ENCODE measurements at regions not wholly inside any gene's neighbourhood (a gene's known extent, or its start where the extent isn't known, plus 50 kb on each side); places are given as distances from the start of the nearest gene placed in this dataset.

- TF ChIP-seq, protein P1, sequence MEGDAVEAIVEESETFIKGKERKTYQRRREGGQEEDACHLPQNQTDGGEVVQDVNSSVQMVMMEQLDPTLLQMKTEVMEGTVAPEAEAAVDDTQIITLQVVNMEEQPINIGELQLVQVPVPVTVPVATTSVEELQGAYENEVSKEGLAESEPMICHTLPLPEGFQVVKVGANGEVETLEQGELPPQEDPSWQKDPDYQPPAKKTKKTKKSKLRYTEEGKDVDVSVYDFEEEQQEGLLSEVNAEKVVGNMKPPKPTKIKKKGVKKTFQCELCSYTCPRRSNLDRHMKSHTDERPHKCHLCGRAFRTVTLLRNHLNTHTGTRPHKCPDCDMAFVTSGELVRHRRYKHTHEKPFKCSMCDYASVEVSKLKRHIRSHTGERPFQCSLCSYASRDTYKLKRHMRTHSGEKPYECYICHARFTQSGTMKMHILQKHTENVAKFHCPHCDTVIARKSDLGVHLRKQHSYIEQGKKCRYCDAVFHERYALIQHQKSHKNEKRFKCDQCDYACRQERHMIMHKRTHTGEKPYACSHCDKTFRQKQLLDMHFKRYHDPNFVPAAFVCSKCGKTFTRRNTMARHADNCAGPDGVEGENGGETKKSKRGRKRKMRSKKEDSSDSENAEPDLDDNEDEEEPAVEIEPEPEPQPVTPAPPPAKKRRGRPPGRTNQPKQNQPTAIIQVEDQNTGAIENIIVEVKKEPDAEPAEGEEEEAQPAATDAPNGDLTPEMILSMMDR (IDR thresholded peaks at IDR 0.05; ENCODE audit: insufficient read depth, low read length, severe bottlenecking) = no peak
- DNase-seq (ENCODE audit: low read depth) (no peak), FAIRE-seq (no peak)
- H3K36me3 ChIP-seq (ENCODE audit: control insufficient read depth, insufficient read depth, low read length) = no peaks in the 10 kb centered on the region
- H3K4me3 ChIP-seq (ENCODE audit: low read depth, low read length) = no peak overlapping the region
- no peaks in the 10 kb centered on the region for H3K27me3 ChIP-seq (ENCODE audit: control insufficient read depth, insufficient read depth, low read length)
These were observed 266.8 kb downstream of the RHOU start for GRCh38 chr1:229002037-229002436.

DNA sequence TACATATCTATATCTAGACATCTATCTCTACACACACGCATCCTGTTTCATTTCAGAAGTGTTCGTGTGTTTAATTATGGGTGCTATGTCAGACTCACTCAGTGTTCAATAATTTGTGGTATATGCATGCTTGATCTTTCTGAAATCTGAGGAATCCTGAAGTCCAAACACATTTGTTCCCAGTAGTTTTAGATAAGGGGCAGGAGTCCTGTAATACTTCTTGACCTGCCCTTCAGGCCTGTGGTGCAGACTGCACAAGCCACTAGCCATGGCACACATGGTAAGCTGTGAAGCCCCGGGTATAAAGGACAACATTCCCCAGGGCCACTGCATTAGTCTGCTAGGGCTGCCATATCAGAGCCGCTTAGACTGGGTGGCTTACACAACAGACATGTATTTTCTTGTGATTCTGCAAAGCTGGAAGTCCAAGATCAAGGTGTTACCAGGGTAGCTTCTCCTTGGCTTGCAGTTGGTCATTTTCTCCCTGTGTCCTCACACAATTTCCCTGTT lies 267.2 kb downstream of the RHOU start:
- TF ChIP-seq, protein P1 (IDR thresholded peaks at IDR 0.05; ENCODE audit: insufficient read depth, low read length, severe bottlenecking) = no peak
- DNase-seq (ENCODE audit: low read depth) (no peak), FAIRE-seq (no peak)
- Histone ChIP-seq H3K27me3 (ENCODE audit: control insufficient read depth, insufficient read depth, low read length) (no peaks in the 10 kb centered on the region), H3K4me3 (ENCODE audit: low read depth, low read length) (no peak overlapping the region), H3K36me3 (ENCODE audit: control insufficient read depth, insufficient read depth, low read length) (no peaks in the 10 kb centered on the region)

DNA sequence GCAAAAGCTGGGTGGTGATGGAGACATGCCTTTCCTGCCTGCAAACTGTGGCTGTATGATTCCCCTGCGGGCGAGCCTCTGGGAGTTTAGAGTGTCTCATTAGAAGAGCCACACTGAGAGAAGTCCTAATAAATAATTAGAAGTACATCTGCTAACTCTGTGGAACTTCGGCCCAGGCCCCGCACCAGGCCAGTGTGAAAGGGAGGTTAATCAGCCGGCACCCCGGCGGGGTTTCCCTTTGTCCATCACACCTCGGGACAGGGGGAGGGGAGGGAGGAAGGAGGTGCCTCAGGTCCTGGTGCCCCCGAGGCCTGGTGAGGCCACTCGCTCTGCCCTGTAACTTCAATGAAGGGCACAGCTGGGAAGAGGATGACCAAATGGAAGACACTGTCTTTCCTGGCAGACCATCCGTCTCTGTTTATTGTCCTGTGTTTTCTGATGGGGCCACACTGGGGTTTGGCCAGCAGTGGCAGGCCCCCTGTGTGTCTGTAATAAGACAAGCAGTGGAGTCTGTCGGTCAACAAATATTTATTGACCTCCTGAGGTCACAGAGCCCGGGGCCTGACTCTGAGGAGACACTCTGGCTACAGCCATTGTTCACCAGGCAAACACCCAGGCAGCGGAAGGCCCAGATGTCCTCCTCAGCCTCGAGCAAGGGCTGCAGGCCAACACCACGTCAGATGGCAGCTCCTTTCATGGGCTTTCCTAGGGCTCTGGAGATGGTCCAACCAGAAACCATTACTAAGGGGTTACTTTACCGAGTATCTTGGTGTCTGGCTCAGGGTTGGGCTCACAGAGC lies 267.5 kb upstream of the RAB4A start:
- no peaks in the 10 kb centered on the region for H3K27me3 ChIP-seq (ENCODE audit: control insufficient read depth, insufficient read depth, low read length)
- no peak for DNase-seq (ENCODE audit: low read depth)
- H3K36me3 ChIP-seq (ENCODE audit: control insufficient read depth, insufficient read depth, low read length) = no peaks in the 10 kb centered on the region
- FAIRE-seq = no peak
- H3K4me3 ChIP-seq (ENCODE audit: low read depth, low read length) = no peak overlapping the region
- TF ChIP-seq, protein P1 (IDR thresholded peaks at IDR 0.05; ENCODE audit: insufficient read depth, low read length, severe bottlenecking) = no peak

- Histone ChIP-seq H3K27me3 (ENCODE audit: control insufficient read depth, insufficient read depth, low read length) (no peaks in the 10 kb centered on the region), H3K4me3 (ENCODE audit: low read depth, low read length) (no peak overlapping the region), H3K36me3 (ENCODE audit: control insufficient read depth, insufficient read depth, low read length) (no peaks in the 10 kb centered on the region)
- DNase-seq (ENCODE audit: low read depth) (no peak), FAIRE-seq (no peak)
- TF ChIP-seq, protein P1 (IDR thresholded peaks at IDR 0.05; ENCODE audit: insufficient read depth, low read length, severe bottlenecking) = no peak
These were observed 266.7 kb upstream of the RAB4A start for GRCh38 chr1:229004066-229004833.

DNA sequence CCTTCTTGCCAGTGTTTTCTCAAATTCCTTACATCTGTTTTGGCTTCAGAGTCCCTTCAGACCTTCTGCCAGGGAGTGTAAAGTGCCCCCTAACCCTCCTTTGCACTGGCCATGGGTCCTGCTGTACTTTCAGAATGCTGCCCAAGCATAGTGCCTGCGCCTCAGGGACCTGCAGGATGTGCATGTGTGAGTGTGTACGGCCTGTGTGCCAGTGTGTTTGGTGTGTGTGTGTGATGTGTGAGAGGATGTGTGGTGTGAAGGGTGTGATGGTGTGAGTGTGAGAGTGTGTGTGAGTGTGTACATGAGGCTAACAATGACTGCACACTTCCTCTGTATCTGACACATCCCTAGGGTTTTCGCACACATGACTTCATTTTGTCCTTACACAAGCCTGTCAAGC lies 265.8 kb upstream of the RAB4A start:
- FAIRE-seq (peak; percentile 52), DNase-seq (ENCODE audit: low read depth) (no peak)
- Histone ChIP-seq H3K4me3 (ENCODE audit: low read depth, low read length) (no peak overlapping the region), H3K36me3 (ENCODE audit: control insufficient read depth, insufficient read depth, low read length) (no peaks in the 10 kb centered on the region), H3K27me3 (ENCODE audit: control insufficient read depth, insufficient read depth, low read length) (no peaks in the 10 kb centered on the region)
- TF ChIP-seq, protein P1 (IDR thresholded peaks at IDR 0.05; ENCODE audit: insufficient read depth, low read length, severe bottlenecking) = no peak

Measured in bronchial epithelial cell (primary cell).